Fibroblast of peridontal ligament (primary cell): ENCODE measurements at regions not wholly inside any gene's neighbourhood (a gene's known extent, or its start where the extent isn't known, plus 50 kb on each side); places are given as distances from the start of the nearest gene placed in this dataset.

Source experiments
- DNase-seq: peaks from one replicate; pipeline ENCODE4 v3.0.0-alpha.2; 2010; ENCODE audit errors: extremely low read depth

DNA sequence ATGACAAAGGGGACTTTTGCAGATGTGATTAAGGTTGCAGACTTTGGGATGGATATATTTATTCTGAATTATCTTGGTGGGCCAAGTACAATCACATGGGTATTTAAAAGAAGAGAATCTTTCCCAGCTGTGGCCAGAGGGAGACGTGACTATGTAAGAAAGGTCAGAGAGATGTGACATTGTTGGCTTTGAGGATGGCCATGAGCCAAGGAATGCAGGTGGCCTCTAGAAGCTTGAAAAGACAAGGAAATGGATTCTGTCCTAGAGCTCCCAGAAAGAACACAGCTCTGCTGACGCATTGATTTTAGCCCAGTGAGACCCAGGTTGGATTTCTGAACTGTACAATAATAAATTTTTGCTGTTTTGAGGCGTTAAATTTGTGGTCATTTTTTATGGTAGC, 616.0 kb upstream of the TBL1XR1 start:
- no peak for DNase-seq

DNA sequence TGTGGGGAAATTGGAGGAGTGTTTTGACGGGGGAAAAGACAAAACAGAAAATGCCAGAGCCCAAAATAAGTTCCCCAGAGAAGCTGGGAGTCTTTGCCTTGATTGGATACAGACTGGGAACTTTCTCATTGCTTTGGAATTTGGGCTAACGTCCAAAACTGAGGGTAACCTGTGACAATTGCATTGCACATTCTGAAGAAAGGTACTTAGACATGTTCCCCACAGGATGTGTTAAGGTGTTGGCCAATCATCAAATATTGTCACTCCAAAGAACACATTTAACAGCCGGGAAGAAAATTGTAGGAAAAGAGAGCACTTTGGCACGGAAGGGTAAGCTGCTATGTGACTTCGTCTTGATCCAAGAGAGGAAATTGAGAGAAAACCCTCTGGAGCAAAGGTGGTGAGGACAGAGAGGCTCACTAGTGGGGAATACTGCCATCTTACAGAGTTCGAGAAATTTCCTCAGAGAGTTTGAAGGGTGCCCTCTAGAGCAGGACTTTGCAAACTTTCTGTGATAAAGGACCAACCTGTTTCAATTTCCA, 619.5 kb upstream of the TBL1XR1 start:
- peak; percentile 72 for DNase-seq

GRCh38 chr3:177817751-177818150, 620.5 kb upstream of the TBL1XR1 start:
- DNase-seq = no peak

- no peak for DNase-seq
Observed at GRCh38 chr3:177818712-177819240, 621.5 kb upstream of the TBL1XR1 start.

GRCh38 chr3:177820683-177821316, 623.5 kb upstream of the TBL1XR1 start:
- peak; percentile 95 for DNase-seq

DNA sequence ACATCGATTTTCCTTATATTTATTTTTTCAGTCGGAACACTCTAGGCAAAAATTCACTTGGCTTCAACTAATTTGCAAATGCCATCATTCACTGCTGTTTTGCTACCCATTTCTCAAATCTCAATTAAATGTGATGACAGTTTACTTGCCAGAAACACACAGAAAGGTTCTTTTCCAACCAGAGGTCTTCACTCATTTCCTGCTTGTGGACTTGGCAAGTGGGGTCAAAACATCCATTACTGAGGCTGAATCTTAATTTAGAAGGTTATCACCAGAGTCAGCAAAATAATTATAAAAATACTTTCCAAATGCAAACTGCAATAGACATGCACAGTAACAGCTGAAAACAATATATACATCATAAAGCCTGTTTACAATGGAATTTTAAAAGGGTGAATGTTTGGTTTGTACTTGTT, 625.4 kb upstream of the TBL1XR1 start:
- no peak for DNase-seq

- no peak for DNase-seq
Observed at GRCh38 chr3:177823701-177824189, 626.5 kb upstream of the TBL1XR1 start.

DNA sequence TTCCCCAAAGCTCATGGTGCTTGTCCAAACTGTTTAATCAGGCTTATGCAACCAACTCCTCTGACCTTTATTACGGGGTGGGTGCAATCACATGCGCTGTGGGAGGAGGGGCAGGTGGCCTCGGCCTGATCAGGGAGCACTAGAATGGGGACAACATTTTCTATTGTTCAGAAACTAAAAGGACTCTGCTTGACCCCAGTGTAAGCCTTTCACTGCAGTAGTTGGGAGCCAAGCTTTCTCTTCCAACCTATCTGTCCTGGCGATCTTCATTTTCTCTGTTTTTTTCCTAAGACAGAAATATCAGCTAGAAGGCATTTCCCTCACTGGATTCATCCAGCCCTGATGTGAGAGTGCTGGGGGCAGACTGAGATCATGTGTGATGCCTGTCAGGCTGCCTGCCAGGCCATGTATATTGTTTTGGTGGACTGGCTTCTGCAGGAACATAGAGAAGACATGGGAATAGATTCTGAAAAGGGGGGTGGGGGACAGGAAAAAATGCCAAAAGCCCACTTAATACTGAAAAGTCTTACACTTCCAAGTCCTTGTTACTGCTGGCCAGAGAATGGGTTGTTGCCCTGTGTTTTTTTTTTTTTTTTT, 627.0 kb upstream of the TBL1XR1 start:
- DNase-seq = peak; percentile 78

GRCh38 chr3:177824841-177825240, 627.6 kb upstream of the TBL1XR1 start:
- DNase-seq = no peak

GRCh38 chr3:177826253-177826652, 629.0 kb upstream of the TBL1XR1 start:
- no peak for DNase-seq

DNA sequence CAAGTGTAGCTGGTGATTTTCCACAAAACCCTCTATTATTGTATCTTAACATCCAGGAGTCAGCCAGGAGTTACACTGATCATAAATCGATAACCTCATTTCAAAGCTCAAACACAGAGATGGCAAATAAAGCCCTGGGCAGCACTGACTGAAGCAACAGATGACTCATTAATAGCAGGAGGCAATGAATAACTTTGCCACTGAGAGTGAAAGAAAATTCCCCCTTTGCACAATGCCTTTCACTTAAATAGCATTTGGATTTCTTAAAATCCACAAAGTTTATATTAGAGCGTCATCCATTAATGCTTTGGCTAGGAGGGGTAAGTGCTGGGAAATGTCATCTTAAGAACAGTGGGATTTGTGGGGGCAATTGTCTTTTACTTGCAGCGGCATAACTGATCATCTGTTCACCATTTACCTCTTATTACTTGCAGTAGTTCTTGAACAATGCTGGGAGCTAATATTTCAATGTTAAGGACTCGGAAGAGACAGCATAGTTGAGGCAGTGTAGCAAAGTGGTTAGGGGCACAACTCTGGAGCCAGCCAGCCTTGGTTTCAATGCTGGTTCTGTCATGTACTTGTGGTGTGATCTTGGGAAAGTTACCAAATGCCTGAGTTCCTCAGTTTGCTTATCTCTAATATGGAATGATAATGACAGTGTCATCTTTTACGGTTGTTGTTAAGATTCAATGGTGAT, 630.4 kb upstream of the TBL1XR1 start:
- peak; percentile 89 for DNase-seq

- DNase-seq = no peak
Observed at GRCh38 chr3:177828208-177828565, 630.9 kb upstream of the TBL1XR1 start.

GRCh38 chr3:177830411-177830849, 633.1 kb upstream of the TBL1XR1 start:
- peak; percentile 92 for DNase-seq

GRCh38 chr3:177831361-177831760, 634.1 kb upstream of the TBL1XR1 start:
- DNase-seq = no peak

GRCh38 chr3:177832880-177833279, 635.6 kb upstream of the TBL1XR1 start:
- peak; percentile 79 for DNase-seq

DNA sequence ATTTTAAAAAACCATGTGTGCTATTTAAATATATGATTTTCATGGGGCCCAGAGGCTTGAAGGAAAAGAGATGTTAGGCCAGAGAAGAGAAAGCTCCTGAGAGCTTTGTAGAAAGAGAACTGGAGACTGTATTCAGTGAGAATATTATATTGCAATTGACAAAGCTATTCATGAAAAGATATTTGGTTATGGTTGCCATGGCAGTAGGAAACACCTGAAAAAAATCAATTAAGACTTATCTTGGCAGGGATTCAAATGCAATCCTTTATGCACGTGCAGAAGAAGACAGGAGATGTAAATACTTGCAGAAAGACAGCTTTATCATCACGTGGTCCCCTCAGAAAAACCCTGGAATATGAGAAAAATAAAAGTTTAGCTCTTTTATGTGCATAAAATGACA, 636.0 kb upstream of the TBL1XR1 start:
- DNase-seq = no peak

- DNase-seq = peak; percentile 95
Observed at GRCh38 chr3:177835008-177835407, 637.7 kb upstream of the TBL1XR1 start.

DNA sequence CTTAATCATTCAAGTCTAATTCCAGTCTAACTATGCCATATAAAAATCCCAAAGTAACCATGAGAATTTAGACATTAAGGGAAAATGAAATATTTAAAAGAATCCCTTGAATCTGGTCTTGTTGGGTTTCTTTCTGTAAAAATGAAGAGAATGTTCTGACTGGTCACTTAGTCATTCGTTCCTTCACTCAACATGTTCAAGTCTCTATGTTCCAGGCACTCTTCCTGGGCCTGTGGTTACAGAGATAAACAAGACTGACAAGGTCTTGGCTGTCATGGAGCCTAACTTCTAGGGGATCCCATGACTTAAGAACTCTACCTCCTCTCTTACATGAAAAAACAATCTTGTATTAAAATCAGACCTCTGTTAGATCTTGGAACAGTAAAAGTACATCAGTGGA, 638.6 kb upstream of the TBL1XR1 start:
- DNase-seq = peak; percentile 97

- peak; percentile 38 for DNase-seq
Observed at GRCh38 chr3:177836671-177837070, 639.4 kb upstream of the TBL1XR1 start.

DNA sequence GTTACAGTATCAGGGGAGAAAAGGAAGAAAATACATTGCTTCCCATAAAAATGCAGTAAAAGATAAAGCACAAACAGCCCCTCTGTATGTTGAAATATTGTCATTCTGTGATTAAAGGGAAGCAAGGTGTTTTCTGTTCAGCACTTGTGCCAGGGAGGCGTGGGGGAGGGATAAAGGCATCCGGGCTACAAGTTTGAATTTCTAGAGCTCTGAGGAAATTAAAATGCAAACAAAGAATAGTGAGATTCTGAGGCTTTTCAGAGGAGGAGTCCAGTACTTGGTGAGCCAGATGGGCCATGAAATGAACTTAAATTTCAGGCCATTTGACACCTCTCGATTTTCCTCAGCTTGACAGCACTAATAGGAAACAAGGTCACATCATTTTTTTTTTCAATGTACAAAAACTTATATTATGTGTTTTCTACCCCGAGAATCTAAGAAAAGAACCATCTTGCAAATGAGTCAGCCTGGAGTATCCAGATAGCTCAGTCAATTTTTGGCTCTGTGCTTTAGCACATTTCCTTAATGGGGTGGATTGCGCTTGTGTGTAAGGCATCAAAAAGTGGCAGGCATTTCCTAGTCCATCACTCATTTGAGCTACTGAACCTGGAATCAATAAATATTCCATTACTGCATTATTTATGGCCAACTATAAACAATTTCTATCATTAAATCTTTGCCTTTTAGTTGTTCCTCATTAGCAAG, 640.8 kb upstream of the TBL1XR1 start:
- no peak for DNase-seq

DNA sequence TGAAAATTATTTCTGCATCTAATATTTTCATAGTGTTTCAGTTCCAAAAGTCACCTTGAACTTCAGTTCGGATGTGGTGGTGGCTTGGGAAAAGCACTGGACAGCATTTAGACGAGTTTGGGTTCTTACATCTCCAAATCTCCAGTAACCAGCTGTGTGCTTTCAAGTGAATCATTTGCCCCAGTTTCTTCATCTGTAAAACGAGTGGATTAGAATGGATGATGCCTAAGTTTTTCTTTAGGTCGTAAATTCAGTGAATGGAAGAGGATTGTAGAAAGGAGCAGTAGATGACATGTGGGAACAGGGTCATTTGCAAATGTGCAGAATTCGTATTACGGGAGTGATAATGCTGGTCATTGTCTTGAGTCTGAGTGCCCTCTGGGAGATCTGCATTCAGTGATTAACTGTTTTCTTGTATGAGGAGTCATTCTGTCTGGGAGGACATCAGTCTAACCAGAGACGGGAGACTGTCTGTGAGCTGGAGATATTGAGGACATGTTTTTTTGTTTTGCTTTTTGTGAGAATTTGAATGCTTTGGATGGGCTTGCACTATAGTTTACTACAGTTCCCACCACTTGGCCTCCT, 641.6 kb upstream of the TBL1XR1 start:
- DNase-seq = no peak
